ENCODE measurements at regions not wholly inside any gene's neighbourhood (a gene's known extent, or its start where the extent isn't known, plus 50 kb on each side); places are given as distances from the start of the nearest gene placed in this dataset.
A peak's percentile ranks its signal among the peaks of the same experiment; 100 is the strongest.
"Not testable (repeated sequence)": the region's sequence is repeated elsewhere in the genome, so short reads cannot be mapped to it uniquely, and the experiment has no call there.

DNA sequence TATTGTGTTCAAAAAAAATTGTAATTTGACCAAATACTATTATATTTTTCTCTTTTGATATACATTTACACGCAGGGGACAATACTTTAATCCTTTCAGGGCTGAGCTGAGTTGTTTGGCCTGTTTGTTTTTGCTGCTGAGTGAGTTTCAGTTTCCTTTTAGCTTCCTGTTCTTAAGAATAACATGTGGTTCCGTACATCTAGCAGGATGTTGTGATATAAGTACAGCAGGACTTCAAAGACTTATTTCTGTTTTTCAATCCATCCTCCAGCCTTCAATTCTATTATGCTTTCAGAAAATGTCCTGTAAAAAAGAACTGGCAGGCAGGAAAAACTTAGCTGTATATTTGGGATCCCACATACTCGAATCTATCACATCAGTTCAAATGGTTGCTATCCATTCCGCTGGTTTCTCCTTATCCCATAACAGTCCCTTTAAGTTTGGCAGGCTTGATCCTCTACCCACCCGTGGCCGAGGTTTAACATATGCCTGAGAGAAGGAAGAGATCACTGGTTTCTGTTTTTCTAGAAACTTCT lies 1037.3 kb upstream of the ACO1 start:
- FAIRE-seq (no peak), DNase-seq (ENCODE audit: insufficient read length, low spot score) (no peak)

DNA sequence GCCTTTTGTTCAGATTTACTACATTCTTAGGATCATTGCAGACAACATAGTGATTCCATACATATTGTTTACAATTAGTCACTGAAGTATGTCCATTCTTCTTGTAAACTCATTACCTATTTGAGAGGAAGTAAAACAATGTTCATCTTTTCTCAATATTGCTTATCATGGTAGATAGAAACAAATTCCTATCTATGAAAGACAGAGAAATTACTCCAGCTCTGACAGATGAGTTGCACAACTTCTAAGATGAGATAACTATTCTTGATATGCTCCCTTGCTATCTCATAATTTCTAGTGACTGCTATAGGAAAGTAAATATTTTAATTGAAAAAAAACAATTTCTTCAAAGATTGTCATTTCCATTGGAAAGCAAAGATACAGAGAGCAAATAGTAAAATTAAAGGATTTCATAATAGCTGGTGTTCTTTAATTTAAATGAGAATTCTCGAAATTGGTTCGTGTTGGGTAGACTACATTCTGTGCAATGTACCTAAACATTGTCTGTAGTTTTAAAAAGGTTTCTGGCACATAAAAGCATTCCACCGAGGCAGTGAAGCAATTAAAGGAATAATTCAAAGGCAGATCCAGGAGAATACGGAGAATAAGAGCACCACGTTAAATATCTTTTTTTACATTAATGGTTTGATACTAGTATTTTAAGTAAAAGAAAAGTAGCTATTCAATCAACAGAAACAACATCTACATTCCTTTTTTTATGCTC lies 1029.1 kb upstream of the ACO1 start:
- FAIRE-seq = no peak

DNA sequence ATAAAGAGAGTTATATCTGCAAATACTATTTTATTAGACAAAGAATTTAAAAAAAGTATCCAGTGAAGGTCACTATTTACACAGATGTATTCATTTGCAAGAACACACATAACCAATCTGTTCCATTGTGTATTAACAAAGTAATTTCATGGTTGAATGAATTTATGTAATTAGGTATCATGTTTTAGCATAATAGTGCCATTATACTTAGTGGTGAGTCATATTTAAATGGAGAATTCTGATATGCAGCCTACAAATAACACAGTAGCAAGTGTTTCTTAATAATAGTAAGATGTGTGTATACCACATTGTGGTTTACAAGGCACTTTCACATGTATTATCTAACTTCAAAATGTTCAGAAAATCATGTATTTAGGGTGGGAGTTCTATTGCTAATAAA lies 1028.5 kb upstream of the ACO1 start:
- DNase-seq (ENCODE audit: insufficient read length, low spot score) (no peak), FAIRE-seq (no peak)

More for the DNA sequence above, 1029.1 kb upstream of the ACO1 start:
- no peak for DNase-seq (ENCODE audit: insufficient read length, low spot score)

DNA sequence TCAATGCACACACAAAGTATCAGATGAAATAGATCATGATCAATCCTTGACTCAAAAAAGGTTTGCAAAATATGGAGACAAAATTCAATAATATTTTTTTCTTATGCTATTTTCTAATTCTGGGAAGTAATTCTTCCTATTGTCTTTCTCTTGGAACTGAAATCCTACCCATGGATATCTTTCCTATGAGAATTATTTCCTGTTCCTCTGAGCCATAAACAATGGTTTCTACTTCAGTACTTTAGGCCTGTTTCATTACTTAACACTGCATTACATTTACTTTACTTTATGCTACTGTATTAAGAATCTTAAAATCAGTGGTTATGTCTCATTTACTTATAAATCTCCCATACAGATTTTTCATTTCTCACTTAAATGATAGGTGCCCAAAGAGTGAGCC lies 1025.4 kb upstream of the ACO1 start:
- DNase-seq (ENCODE audit: insufficient read length, low spot score) = no peak
- no peak for FAIRE-seq

DNA sequence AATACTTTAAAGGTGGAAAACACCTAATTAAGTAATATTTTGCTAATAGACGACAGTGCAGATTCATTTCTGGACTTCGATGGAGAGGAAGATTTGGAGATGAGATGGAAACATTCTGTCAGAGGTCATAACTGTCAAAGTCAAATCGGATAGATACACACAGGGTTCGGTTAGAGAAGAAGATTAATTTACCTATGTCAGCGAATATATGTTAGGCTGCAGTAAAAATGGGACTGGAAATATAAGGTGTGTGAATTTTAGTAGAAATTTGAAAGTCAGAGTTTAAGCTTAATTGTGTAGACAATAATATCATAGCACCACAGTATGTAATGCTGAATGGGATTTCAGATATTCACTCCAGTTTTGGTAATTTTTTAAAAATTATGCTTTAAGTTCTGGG lies 1020.3 kb upstream of the ACO1 start:
- no peak for DNase-seq (ENCODE audit: insufficient read length, low spot score)

DNA sequence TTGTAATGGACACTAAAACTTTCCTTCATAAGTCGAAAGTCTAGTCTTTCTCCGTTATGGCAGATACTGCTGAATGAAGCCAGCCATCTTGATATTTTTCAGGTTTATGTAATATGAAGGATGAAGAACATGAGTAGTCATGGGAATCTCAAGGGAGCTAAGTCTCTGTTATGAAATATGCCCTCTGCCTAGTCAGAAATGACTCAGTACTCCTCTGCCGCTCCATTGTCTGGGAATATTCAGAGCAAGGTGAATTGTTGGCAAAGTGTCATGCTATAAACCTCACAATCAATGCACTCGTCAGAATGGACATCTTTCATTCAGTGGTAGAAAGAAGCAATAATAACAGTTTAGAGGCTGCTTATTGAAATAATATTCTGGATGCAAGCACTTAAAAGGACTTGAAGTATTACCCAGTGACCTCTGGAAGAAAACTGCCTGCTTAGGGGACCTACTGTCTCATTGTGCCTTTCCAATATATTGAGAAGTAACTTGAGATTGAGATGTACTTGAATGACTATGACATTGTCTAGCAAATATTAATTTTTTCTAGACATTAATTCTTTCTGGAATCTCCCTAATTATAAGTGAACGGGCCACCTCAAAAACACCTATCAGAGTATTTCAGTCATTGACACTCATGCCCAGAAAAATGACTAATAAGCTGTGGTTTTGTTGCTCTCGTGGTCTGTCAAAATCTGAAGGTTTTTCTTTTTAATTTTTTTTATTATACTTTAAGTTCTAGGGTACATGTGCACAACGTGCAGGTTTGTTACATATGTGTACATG lies 1011.5 kb upstream of the ACO1 start:
- no peak for DNase-seq (ENCODE audit: insufficient read length, low spot score)
- no peak for FAIRE-seq

More for the DNA sequence above, 1020.3 kb upstream of the ACO1 start:
- FAIRE-seq = no peak

DNA sequence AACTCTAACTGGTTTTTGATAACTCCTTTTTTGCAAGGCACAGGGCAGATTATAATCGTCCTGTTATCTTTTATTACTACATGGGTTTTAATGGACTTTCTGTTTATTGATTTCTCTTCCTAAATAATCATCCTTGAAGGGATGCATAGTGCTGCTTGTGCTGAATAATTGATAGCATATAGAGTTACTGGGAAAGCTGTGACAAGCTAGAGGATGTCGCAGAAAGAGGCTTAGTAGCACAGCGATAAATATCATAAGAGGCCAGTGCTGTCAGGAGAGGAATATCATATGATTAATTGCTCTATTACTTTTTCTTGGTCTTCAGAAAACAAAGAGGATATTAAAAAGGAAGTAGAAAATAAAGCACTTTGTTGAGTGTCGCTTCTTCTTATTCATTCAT lies 1007.1 kb upstream of the ACO1 start:
- DNase-seq (ENCODE audit: insufficient read length, low spot score) (no peak), FAIRE-seq (no peak)

DNA sequence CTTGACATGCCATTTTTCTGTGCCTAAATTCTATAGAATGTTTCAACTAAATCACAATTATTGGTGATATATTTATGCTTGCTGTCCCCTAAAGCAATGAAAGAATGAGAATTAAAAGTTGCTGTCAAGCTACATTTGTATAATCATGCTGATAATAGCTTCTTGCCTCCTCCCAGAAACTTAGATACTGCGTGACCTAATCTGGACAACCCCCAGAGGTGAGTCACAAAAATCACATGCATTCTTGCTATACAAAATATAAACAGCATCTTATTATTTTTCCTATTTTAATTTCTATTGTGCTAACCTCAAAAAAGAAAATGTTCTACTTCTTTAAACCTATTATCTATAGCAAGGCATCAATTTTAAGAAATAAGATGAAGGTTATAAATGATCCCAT lies 995.8 kb upstream of the ACO1 start:
- FAIRE-seq = no peak
- no peak for DNase-seq (ENCODE audit: insufficient read length, low spot score)

DNA sequence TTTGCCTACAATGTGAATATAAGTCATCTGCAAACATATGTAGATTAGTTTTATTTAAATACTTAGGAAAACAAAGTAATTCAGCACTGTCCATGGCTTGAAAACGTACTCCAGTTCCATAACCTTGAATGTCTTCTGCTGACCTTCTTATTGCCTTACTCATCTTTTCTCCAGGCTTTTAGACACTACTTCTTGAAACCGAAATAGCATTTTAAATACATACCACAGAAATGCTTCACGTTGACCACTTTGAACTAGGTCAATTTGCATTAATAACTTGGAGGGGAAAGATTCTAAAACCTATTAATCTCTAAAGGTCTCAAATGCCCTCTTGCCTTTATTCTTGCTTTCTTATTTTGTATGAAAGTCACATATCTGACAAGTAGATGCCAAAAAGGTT lies 995.4 kb upstream of the ACO1 start:
- FAIRE-seq = no peak
- no peak for DNase-seq (ENCODE audit: insufficient read length, low spot score)

DNA sequence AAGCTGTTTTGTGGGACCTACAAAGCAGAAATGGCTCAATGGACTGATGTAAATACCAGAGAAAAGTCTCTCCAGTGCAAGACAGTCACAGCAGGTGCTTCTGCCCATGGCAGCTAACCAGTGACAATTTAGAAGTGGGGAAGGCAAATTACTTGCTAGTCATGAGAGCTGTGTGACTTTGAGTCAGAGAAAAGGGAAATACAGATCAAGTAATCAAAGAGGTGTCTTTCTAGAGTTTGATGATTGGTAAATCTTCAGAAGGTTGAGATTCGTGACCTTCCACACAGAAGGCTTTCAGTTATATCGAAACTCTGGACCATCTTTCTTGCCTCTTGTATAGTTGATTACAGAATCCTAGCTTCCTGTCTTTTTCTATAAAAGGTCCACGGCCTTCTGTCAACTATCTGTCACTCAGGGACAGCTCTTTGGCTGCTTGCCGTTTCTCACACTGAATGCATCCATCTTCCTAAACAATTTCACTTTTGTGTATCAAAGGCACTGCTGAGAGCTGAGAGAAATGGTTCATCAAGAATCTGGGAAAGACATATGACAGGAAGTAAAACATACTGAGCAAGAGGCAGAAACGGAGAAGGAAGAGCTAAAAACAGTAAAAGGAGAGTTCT lies 993.9 kb upstream of the ACO1 start:
- no peak for FAIRE-seq
- DNase-seq (ENCODE audit: insufficient read length, low spot score) = no peak

DNA sequence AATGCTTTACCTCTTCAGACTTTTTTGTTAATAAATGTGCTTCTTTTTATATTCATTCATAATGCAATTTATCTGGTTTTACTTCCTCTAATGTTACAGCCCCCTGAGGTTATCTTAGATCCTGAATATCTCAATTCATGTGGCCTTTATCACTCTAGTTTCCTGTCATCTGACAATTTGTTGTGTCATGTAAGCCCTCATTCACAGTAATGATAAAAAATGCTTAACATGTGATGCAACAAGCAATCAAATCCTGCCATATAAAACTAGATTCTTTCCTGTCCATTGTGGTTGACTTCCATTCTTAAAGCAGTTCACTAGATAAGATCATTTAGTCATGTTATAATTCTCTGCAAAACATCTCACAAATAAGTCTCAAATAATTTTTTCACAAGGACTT lies 991.2 kb upstream of the ACO1 start:
- FAIRE-seq (no peak), DNase-seq (ENCODE audit: insufficient read length, low spot score) (no peak)

DNA sequence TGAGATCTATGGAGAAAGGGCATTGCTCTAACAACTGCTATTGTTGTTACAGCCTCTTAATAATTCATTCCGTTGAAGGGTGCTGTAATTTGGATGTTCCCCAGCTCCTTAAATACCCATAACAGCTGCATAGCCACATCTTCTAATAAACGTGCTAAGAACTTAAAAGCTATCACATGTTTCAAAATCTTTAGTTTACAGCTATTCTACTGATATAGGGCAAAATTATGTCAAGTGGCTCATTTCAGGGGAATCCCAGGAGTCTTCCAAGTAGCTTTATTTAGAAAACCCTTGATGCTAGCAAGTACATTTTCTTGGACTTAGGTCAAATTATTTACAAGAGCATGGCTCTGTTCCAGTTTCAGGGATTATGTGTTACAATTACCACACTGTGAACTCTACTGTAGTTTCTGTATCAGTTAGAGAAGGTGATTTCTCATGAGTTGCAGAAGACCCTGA lies 990.4 kb upstream of the ACO1 start:
- FAIRE-seq (no peak), DNase-seq (ENCODE audit: insufficient read length, low spot score) (peak; percentile 0)

DNA sequence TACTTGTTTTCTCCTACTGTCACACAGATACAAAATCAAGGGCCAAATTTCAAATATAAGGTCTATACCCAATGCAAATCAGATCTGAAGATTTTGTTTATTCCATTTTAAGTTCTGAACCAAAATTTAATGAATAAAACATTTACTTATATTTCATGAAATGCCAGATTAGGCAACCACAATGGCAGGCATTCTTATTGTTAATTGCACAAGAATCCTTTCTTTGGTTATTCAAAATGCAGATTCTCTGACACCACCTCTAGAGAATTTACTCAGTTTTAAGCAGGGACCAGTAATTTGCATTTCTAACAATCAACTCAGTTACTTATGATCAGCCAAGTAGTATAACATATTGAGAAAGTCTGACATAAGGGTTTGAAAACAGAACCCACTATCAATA lies 972.4 kb upstream of the ACO1 start:
- no peak for DNase-seq (ENCODE audit: insufficient read length, low spot score)

DNA sequence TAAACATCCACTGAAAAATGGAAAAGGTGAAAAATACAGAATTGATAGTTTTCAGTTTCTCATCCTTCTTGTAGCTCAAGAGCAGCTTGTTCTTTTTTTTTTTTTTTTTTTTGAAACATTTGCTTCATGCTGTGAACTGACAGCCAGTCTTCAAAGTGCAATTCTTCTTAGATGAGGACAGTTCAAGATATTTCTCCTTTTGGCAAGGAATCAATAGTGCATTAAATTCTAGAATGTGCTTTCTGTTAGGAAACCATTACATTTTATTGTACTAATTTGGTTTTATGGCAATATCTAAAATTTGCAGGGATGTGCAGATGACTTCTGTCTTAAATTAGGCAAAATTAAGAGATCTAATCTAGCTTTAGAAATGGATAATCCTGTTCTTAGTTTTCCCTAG lies 969.3 kb upstream of the ACO1 start:
- DNase-seq (ENCODE audit: insufficient read length, low spot score) (no peak), FAIRE-seq (no peak)

More for the DNA sequence above, 972.4 kb upstream of the ACO1 start:
- no peak for FAIRE-seq

DNA sequence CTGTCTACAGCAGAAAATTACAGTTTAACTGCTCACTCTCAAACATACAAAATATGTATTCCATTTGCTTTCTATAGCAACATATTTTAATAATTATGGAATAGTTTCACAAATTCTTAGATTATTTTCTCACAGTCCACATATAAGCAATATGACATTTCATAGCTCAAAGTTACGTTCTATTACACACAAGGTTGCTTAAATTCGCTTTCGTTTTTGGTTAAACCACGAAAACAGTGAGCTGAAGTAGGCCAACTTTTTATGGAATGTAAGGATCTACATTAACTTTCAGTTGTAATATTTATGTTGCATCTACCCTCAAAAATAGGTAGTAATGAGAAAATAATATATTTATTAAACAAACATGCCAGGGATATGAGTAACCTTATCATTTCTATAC lies 966.0 kb upstream of the ACO1 start:
- no peak for FAIRE-seq
- no peak for DNase-seq (ENCODE audit: insufficient read length, low spot score)

DNA sequence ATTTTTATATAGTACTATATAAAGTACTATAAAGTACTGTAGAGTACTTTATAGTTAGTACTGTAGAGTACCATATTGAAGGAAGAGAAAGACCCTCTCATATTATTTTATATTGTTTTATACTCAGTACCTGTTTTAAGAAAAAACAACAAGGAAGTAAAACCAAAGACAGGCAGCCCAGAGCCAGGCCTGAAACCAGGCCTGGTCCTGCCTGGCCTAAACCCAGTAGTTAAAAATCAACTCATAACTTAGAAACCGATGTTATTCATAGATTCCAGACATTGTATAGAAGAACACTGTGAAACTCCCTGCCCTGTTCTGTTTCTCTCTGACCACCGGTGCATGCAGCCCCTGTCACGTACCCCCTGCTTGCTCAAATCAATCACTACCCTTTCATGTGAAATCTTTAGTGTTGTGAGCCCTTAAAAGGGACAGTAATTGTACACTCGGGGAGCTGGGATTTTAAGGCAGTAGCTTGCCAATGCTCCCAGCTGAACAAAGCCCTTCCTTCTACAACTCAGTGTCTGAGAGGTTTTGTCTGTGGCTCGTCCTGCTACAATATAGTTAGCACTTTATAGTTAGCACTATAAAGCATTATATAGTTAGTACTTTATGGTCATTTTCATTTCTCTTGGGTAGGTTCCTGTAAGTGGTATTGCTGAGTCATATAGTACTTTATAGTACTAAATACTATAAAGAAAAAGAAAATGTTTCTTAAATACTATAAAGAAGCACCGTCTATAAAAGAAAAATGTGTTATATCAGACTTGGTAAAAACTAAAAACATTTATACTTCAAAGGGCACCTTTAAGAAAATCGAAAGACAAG lies 940.6 kb upstream of the ACO1 start:
- DNase-seq (ENCODE audit: insufficient read length, low spot score); FAIRE-seq: not testable (repeated sequence)

DNA sequence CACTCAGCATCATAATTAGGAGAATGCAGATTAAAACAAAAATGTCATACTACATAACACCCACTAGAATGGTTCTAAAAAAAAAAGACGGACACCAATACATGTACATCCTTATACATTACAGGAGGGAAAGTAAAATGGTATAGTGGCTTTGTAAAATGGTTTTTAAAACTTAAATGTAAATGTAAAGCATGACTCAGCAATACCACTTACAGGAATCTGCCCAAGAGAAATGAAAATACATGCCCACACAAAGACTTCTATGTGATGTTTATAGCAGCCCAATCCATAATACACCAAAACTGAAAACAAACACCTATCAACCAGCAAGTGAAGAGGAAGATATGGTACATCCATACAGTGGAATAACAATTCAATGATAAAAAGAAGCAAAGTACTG lies 939.1 kb upstream of the ACO1 start:
- DNase-seq (ENCODE audit: insufficient read length, low spot score) (no peak), FAIRE-seq (no peak)

DNA sequence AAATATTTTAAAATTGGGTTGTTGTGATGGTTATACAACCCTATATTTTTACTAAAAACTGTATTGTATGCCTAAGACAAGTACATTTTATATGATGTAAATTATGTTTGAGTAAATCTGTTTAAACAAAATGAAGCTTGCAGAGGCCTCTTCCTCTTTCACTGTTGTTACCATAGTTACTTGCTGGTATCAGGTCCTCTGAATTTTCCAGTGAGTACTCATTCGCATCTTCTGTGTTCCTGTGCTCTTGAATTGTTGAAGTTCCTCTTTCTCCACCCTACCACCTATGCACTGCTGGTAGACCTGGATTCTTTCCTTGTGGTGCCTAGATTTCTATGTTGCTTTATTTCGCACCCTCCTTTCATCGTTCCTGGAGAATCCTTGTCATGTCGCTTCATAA lies 938.5 kb upstream of the ACO1 start:
- FAIRE-seq = no peak
- no peak for DNase-seq (ENCODE audit: insufficient read length, low spot score)

DNA sequence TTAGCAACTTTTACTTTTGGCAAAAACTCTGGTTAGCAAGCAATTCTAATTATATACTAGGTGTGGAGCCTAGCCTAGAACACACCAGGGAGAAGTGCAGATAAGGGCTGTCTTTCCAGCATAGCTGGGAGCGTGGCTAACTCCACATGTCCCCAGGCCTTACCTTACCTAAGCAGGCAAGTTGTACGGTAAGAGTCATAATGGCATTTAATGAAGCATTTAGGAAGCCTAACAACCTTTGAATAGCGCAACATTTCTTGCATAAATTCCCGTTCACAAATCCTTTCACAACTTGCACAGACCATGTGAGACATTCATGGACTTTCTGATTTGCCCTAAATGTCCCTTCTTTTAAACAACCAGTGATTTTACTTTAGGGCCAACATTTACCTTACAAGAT lies 917.4 kb upstream of the ACO1 start:
- FAIRE-seq (no peak), DNase-seq (ENCODE audit: insufficient read length, low spot score) (no peak)

DNA sequence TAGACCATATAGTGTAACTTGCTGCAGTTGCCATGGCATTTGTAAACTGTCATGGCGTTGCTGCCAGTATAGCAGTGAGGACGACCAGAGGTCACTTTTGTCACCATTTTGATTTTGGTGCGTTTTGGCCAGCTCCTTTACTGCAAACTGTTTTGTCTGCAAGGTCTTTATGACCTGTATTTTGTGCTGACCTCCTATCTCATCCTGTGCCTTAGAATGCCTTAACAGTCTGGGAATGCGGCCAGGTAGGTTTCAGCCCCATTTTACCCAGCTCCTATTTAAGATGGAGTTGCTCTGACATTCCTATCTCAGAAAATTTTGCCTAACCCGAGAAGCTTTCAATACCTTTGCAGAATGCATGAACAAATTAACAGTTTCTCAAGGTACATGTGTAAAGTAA lies 914.4 kb upstream of the ACO1 start:
- FAIRE-seq = no peak

DNA sequence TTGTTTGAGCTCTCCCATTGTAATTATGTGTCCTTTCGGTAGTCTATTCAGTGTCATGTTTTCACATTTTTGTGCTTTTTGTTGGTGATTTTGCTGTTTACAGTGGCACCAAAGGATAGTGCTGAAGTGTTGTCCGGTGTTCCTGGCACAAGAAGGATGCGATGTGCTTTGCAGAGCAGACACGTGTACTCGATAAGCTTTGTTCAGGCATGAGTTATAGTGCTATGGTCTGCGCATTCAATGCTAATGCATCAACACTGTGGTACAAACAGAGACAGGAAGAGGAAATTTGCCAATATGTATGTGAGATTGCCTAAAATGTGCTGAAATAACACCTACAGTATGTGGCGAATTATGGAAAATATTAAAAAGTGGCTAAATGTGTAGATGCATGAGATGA lies 913.4 kb upstream of the ACO1 start:
- FAIRE-seq = no peak
- no peak for DNase-seq (ENCODE audit: insufficient read length, low spot score)

More for the DNA sequence above, 914.4 kb upstream of the ACO1 start:
- DNase-seq (ENCODE audit: insufficient read length, low spot score) = no peak

Data from HTR-8/SVneo (cell line).